HEK293 (cell line): ENCODE measurements at regions not wholly inside any gene's neighbourhood (a gene's known extent, or its start where the extent isn't known, plus 50 kb on each side); places are given as distances from the start of the nearest gene placed in this dataset.

ENCODE experiments used
- CTCF ChIA-PET: fragments of 350-600 bp; formaldehyde crosslinking; extraction: SDS; loops from one replicate; lab custom pipeline; 2021; ENCODE audit warnings: antibody characterized with exemption; lab: Yijun Ruan, JAX
- POLR2A ChIA-PET: fragments of 300-600 bp; formaldehyde crosslinking; extraction: SDS; loops from one replicate; lab custom pipeline; 2020; ENCODE audit warnings: antibody characterized with exemption, inconsistent platforms; lab: Yijun Ruan, JAX
- H3K27ac ChIP-seq: fragments of 200-500 bp; sonication (Bioruptor generic); 2 replicates; pipeline ENCODE4 v1.5.1; 2014; ENCODE audit warnings: low read depth, low read length, control low read depth, inconsistent platforms; ENCODE audit errors: extremely low read depth
- H3K36me3 ChIP-seq, 2 experiments: fragments of 200-500 bp in 1 of 2; sonication (Bioruptor generic) in 1 of 2; 1 replicate in 1 of 2; 2 replicates in 1 of 2; pipeline ENCODE4 v1.5.1; 2014 to 2017; ENCODE audit warnings: inconsistent platforms in 2 of 2, low read length in 2 of 2; ENCODE audit not compliant: control insufficient read depth in 2 of 2, insufficient read depth in 1 of 2
- H3K4me1 ChIP-seq: fragments of 200-500 bp; sonication (Bioruptor generic); 2 replicates; pipeline ENCODE4 v1.5.1; 2014; ENCODE audit warnings: mild to moderate bottlenecking, low read length, inconsistent platforms; ENCODE audit not compliant: control insufficient read depth, insufficient read depth
- H3K4me3 ChIP-seq: 2 replicates; pipeline ENCODE4 v1.5.1; 2011; ENCODE audit warnings: low read depth, mild to moderate bottlenecking, control low read depth, low read length, moderate library complexity
- H3K9me3 ChIP-seq: fragments of 200-500 bp; sonication (Bioruptor generic); 2 replicates; pipeline ENCODE4 v1.5.1; 2014; ENCODE audit warnings: low read depth, low read length, inconsistent platforms; ENCODE audit not compliant: control insufficient read depth, insufficient read depth
- FEZF1 ChIP-seq: fragments of 450-650 bp; formaldehyde crosslinking; IDR thresholded peaks from 2 replicates; pipeline ENCODE4 v1.5.1; 2016; ENCODE audit warnings: missing biosample characterization, missing genetic modification characterization
- SCRT2 ChIP-seq: fragments of 450-650 bp; formaldehyde crosslinking; IDR thresholded peaks from 2 replicates; pipeline ENCODE4 v1.5.1; 2016; ENCODE audit warnings: missing biosample characterization, missing genetic modification characterization
- ZBTB48 ChIP-seq: fragments of 450-650 bp; formaldehyde crosslinking; IDR thresholded peaks from 2 replicates; pipeline ENCODE4 v1.5.1; 2016; ENCODE audit warnings: missing biosample characterization, missing genetic modification characterization
- ZEB2 ChIP-seq: fragments of 450-650 bp; formaldehyde crosslinking; IDR thresholded peaks from 2 replicates; pipeline ENCODE4 v1.5.1; 2016; ENCODE audit warnings: missing biosample characterization, missing genetic modification characterization
- ZFP69B ChIP-seq: fragments of 450-650 bp; formaldehyde crosslinking; IDR thresholded peaks from 2 replicates; pipeline ENCODE4 v1.5.1; 2016; ENCODE audit warnings: missing biosample characterization, missing genetic modification characterization
- ZNF10 ChIP-seq: fragments of 450-650 bp; formaldehyde crosslinking; IDR thresholded peaks from 2 replicates; pipeline ENCODE4 v1.5.1; 2017; ENCODE audit warnings: missing biosample characterization, missing genetic modification characterization
- ZNF132 ChIP-seq: fragments of 450-650 bp; formaldehyde crosslinking; IDR thresholded peaks from 2 replicates; pipeline ENCODE4 v1.5.1; 2017; ENCODE audit warnings: missing biosample characterization, missing genetic modification characterization, borderline replicate concordance
- ZNF133 ChIP-seq: fragments of 450-650 bp; formaldehyde crosslinking; IDR thresholded peaks from 2 replicates; pipeline ENCODE4 v1.5.1; 2016; ENCODE audit warnings: missing biosample characterization, missing genetic modification characterization
- ZNF311 ChIP-seq: fragments of 450-650 bp; formaldehyde crosslinking; IDR thresholded peaks from 2 replicates; pipeline ENCODE4 v1.5.1; 2017; ENCODE audit warnings: missing biosample characterization, missing genetic modification characterization, borderline replicate concordance
- ZNF341 ChIP-seq: fragments of 450-650 bp; formaldehyde crosslinking; IDR thresholded peaks from 2 replicates; pipeline ENCODE4; 2016; ENCODE audit warnings: low read depth, missing biosample characterization, missing genetic modification characterization
- ZNF433 ChIP-seq: fragments of 450-650 bp; formaldehyde crosslinking; IDR thresholded peaks from 2 replicates; pipeline ENCODE4 v1.5.1; 2016; ENCODE audit warnings: missing biosample characterization, missing genetic modification characterization, low read depth
- ZNF514 ChIP-seq: fragments of 450-650 bp; formaldehyde crosslinking; IDR thresholded peaks from 2 replicates; pipeline ENCODE4 v1.5.1; 2016; ENCODE audit warnings: missing biosample characterization, missing genetic modification characterization
- ZNF555 ChIP-seq: fragments of 450-650 bp; formaldehyde crosslinking; conservative IDR thresholded peaks from 2 replicates; pipeline ENCODE4 v1.5.1; 2017; ENCODE audit warnings: missing biosample characterization, mild to moderate bottlenecking, missing genetic modification characterization, inconsistent platforms
- ZNF600 ChIP-seq: fragments of 450-650 bp; formaldehyde crosslinking; IDR thresholded peaks from 2 replicates; pipeline ENCODE4 v1.5.1; 2016; ENCODE audit warnings: missing biosample characterization, missing genetic modification characterization
- ZNF629 ChIP-seq: fragments of 450-650 bp; formaldehyde crosslinking; IDR thresholded peaks from 2 replicates; pipeline ENCODE4 v1.5.1; 2017; ENCODE audit warnings: missing biosample characterization, missing genetic modification characterization
- ZNF701 ChIP-seq: fragments of 450-650 bp; formaldehyde crosslinking; IDR thresholded peaks from 2 replicates; pipeline ENCODE4 v1.5.1; 2016; ENCODE audit warnings: missing biosample characterization, missing genetic modification characterization
- ZNF777 ChIP-seq: fragments of 450-650 bp; formaldehyde crosslinking; IDR thresholded peaks from 2 replicates; pipeline ENCODE4 v1.5.1; 2017; ENCODE audit warnings: missing biosample characterization, missing genetic modification characterization, borderline replicate concordance
- ZNF791 ChIP-seq: fragments of 450-650 bp; formaldehyde crosslinking; IDR thresholded peaks from 2 replicates; pipeline ENCODE4 v1.5.1; 2016; ENCODE audit warnings: missing biosample characterization, missing genetic modification characterization
- TF ChIP-seq, protein P1 (sequence below): fragments of 450-650 bp; formaldehyde crosslinking; IDR thresholded peaks from 2 replicates; pipeline ENCODE4 v1.5.1; 2017; ENCODE audit warnings: missing biosample characterization, missing genetic modification characterization
- TF ChIP-seq, protein P2 (sequence below): fragments of 450-650 bp; formaldehyde crosslinking; IDR thresholded peaks from 2 replicates; pipeline ENCODE4 v1.5.1; 2016; ENCODE audit warnings: missing biosample characterization, missing genetic modification characterization
- TF ChIP-seq, protein P3 (sequence below): fragments of 450-650 bp; formaldehyde crosslinking; IDR thresholded peaks from 2 replicates; pipeline ENCODE4 v1.5.1; 2016; ENCODE audit warnings: missing biosample characterization, missing genetic modification characterization

DNA sequence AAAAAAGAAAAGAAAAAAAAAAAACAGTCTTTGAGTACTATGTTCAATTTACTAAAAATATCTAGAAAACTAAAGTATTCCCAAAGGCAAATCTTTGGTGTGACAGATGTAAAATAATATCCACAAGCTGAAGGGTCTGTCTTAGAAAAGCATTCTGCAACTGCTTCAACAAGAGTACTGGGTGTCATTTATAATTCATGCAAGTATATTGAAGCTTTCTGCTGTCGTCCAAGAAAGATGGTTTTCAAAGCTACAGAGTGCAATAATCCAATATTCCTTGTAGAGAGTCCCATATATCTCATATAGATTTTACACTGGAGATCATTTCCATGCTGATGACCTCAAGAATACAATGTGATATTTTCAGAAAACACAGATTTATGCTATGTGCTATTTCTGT, 90.9 kb upstream of the SUCLG2 start (continued):
- TF ChIP-seq, protein P1, sequence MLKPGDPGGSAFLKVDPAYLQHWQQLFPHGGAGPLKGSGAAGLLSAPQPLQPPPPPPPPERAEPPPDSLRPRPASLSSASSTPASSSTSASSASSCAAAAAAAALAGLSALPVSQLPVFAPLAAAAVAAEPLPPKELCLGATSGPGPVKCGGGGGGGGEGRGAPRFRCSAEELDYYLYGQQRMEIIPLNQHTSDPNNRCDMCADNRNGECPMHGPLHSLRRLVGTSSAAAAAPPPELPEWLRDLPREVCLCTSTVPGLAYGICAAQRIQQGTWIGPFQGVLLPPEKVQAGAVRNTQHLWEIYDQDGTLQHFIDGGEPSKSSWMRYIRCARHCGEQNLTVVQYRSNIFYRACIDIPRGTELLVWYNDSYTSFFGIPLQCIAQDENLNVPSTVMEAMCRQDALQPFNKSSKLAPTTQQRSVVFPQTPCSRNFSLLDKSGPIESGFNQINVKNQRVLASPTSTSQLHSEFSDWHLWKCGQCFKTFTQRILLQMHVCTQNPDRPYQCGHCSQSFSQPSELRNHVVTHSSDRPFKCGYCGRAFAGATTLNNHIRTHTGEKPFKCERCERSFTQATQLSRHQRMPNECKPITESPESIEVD (tag by site-specific recombination), result no peak
- no peak for TF ChIP-seq ZFP69B

DNA sequence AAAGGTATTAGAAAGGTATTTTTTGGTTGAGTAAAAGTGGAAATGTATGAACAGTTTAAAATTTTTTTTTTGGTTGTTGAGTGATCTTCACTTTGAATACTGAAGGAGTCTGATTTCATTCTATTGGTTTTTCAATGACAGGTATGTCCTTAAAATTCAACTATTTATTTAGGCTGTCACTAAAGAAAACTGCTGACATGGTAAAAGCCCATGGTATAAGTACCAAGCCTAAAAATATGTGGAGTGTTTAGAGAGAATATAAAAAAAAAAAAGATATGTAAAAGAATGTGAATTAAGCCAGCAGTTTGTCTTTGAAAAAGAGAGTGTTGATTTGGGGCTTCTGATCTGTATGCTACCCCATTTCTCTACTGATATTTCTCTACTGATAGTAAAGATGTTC, 90.3 kb upstream of the SUCLG2 start:
- no peak overlapping the region for H3K27ac ChIP-seq
- TF ChIP-seq ZNF701 (tag by site-specific recombination) (no peak), ZNF629 (tag by site-specific recombination) (no peak), ZNF433 (no peak), ZNF341 (tag by site-specific recombination) (no peak), ZNF132 (no peak), FEZF1 (no peak), ZNF600 (no peak), ZBTB48 (tag by site-specific recombination) (no peak), ZEB2 (tag by site-specific recombination) (no peak), ZNF133 (tag by site-specific recombination) (no peak), ZNF555 (tag by site-specific recombination) (no peak), ZNF777 (tag by site-specific recombination) (no peak), ZNF311 (tag by site-specific recombination) (no peak), ZNF514 (tag by site-specific recombination) (no peak), ZNF10 (no peak), ZNF791 (tag by site-specific recombination) (no peak), SCRT2 (tag by site-specific recombination) (no peak)
- TF ChIP-seq, protein P2, sequence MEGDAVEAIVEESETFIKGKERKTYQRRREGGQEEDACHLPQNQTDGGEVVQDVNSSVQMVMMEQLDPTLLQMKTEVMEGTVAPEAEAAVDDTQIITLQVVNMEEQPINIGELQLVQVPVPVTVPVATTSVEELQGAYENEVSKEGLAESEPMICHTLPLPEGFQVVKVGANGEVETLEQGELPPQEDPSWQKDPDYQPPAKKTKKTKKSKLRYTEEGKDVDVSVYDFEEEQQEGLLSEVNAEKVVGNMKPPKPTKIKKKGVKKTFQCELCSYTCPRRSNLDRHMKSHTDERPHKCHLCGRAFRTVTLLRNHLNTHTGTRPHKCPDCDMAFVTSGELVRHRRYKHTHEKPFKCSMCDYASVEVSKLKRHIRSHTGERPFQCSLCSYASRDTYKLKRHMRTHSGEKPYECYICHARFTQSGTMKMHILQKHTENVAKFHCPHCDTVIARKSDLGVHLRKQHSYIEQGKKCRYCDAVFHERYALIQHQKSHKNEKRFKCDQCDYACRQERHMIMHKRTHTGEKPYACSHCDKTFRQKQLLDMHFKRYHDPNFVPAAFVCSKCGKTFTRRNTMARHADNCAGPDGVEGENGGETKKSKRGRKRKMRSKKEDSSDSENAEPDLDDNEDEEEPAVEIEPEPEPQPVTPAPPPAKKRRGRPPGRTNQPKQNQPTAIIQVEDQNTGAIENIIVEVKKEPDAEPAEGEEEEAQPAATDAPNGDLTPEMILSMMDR, result no peak
- TF ChIP-seq, protein P1 (tag by site-specific recombination), result no peak
- TF ChIP-seq, protein P3, sequence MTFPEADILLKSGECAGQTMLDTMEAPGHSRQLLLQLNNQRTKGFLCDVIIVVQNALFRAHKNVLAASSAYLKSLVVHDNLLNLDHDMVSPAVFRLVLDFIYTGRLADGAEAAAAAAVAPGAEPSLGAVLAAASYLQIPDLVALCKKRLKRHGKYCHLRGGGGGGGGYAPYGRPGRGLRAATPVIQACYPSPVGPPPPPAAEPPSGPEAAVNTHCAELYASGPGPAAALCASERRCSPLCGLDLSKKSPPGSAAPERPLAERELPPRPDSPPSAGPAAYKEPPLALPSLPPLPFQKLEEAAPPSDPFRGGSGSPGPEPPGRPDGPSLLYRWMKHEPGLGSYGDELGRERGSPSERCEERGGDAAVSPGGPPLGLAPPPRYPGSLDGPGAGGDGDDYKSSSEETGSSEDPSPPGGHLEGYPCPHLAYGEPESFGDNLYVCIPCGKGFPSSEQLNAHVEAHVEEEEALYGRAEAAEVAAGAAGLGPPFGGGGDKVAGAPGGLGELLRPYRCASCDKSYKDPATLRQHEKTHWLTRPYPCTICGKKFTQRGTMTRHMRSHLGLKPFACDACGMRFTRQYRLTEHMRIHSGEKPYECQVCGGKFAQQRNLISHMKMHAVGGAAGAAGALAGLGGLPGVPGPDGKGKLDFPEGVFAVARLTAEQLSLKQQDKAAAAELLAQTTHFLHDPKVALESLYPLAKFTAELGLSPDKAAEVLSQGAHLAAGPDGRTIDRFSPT (tag by site-specific recombination), result no peak
- CTCF ChIA-PET, result no interaction called here
- H3K4me3 ChIP-seq, result no peak overlapping the region
- no peaks in the 10 kb centered on the region for H3K4me1 ChIP-seq
- H3K36me3 ChIP-seq, result no peaks in the 10 kb centered on the region
- no peaks in the 10 kb centered on the region for H3K9me3 ChIP-seq
- POLR2A ChIA-PET, result no interaction called here
